Esophagus (tissue), 2 donors: ENCODE measurements at regions not wholly inside any gene's neighbourhood (a gene's known extent, or its start where the extent isn't known, plus 50 kb on each side); places are given as distances from the start of the nearest gene placed in this dataset.

Experiments used
- H3K27ac ChIP-seq, 2 donors: one replicate each; pipeline ENCODE4 v1.5.1; 2013; ENCODE audit warnings: low read depth in 2 of 2, mild to moderate bottlenecking in 2 of 2, inconsistent platforms in 1 of 2, low read length in 1 of 2, moderate library complexity in 1 of 2
- H3K27me3 ChIP-seq, 2 donors: one replicate each; pipeline ENCODE4 v1.6.1; 2013; ENCODE audit warnings: low read length in 2 of 2, control low read depth in 1 of 2, mild to moderate bottlenecking in 1 of 2; ENCODE audit not compliant: insufficient read depth in 2 of 2, control insufficient read depth in 1 of 2
- H3K36me3 ChIP-seq, 2 donors: one replicate each; pipeline ENCODE4 v1.6.1; 2013; ENCODE audit warnings: low read length in 1 of 2; ENCODE audit not compliant: control insufficient read depth in 2 of 2, insufficient read depth in 2 of 2
- H3K4me1 ChIP-seq, 2 donors: one replicate each; pipeline ENCODE4 v1.6.1; 2013; ENCODE audit warnings: low read length in 1 of 2; ENCODE audit not compliant: control insufficient read depth in 2 of 2, insufficient read depth in 2 of 2
- H3K4me3 ChIP-seq, 2 donors: one replicate each; pipeline ENCODE4 v1.5.1; 2013; ENCODE audit warnings: low read length in 2 of 2, mild to moderate bottlenecking in 2 of 2, low read depth in 1 of 2, moderate library complexity in 1 of 2
- H3K9me3 ChIP-seq, 2 donors: one replicate each; pipeline ENCODE4 v1.6.1; 2013; ENCODE audit warnings: mild to moderate bottlenecking in 2 of 2, low read depth in 1 of 2, low read length in 1 of 2, moderate library complexity in 1 of 2; ENCODE audit not compliant: control insufficient read depth in 2 of 2, insufficient read depth in 1 of 2
- WGBS, 2 donors: extraction: QIAGEN DNeasy Blood & Tissue Kit; methylation state at CpG; one replicate each; pipeline ENCODE4 v1.1.7; 2013; 5-methylcytosine and 5-hydroxymethylcytosine counted together
- donor health status: healthy with polysubstance abuse.
- donor health status: Bipolar disorder and iron deficiency.

- Histone ChIP-seq H3K36me3 (no peaks in the 10 kb centered on the region), H3K4me3 (no peak overlapping the region), H3K4me1 (no peaks in the 10 kb centered on the region), H3K9me3 (no peaks in the 10 kb centered on the region), H3K27ac (no peak overlapping the region), H3K27me3 (no peaks in the 10 kb centered on the region)
- WGBS, 2 donors = 64 to 81% methylated on average over 3 of the region's 3 CpGs
These were observed 427.7 kb upstream of the SULF2 start for GRCh38 chr20:48212806-48213509.

- H3K27ac ChIP-seq = no peak overlapping the region
- H3K9me3 ChIP-seq = no peaks in the 10 kb centered on the region
- no peak overlapping the region for H3K4me3 ChIP-seq
- no peaks in the 10 kb centered on the region for H3K36me3 ChIP-seq
- H3K4me1 ChIP-seq = no peaks in the 10 kb centered on the region
- WGBS, 2 donors = 94 to 95% methylated on average over 5 of the region's 5 CpGs
- H3K27me3 ChIP-seq = no peaks in the 10 kb centered on the region
These were observed 426.6 kb upstream of the SULF2 start for GRCh38 chr20:48211847-48212246.

- Histone ChIP-seq H3K27ac (no peak overlapping the region), H3K36me3 (no peaks in the 10 kb centered on the region), H3K27me3 (no peaks in the 10 kb centered on the region), H3K4me1 (no peaks in the 10 kb centered on the region), H3K4me3 (no peak overlapping the region), H3K9me3 (no peaks in the 10 kb centered on the region)
- 52 to 60% methylated on average over 3 of the region's 3 CpGs for WGBS, 2 donors
These were observed 426.0 kb upstream of the SULF2 start for GRCh38 chr20:48211238-48211637.

- H3K27me3 ChIP-seq = no peaks in the 10 kb centered on the region
- H3K27ac ChIP-seq = no peak overlapping the region
- H3K4me3 ChIP-seq = no peak overlapping the region
- WGBS, 2 donors = 72 to 73% methylated on average over 27 of the region's 27 CpGs
- H3K36me3 ChIP-seq = no peaks in the 10 kb centered on the region
- no peaks in the 10 kb centered on the region for H3K4me1 ChIP-seq
- H3K9me3 ChIP-seq = no peaks in the 10 kb centered on the region
These were observed 425.1 kb upstream of the SULF2 start for GRCh38 chr20:48210111-48211027.

- H3K4me1 ChIP-seq = no peaks in the 10 kb centered on the region
- H3K27ac ChIP-seq = no peak overlapping the region
- no peak overlapping the region for H3K4me3 ChIP-seq
- no peaks in the 10 kb centered on the region for H3K27me3 ChIP-seq
- 28 to 42% methylated on average over 5 of the region's 5 CpGs for WGBS, 2 donors
- H3K9me3 ChIP-seq = no peaks in the 10 kb centered on the region
- H3K36me3 ChIP-seq = no peaks in the 10 kb centered on the region
These were observed 423.8 kb upstream of the SULF2 start for GRCh38 chr20:48209102-48209501.

- no peaks in the 10 kb centered on the region for H3K9me3 ChIP-seq
- no peak overlapping the region for H3K27ac ChIP-seq
- WGBS, 2 donors = 93% methylated on average over 10 of the region's 10 CpGs
- no peaks in the 10 kb centered on the region for H3K27me3 ChIP-seq
- H3K4me3 ChIP-seq = no peak overlapping the region
- no peaks in the 10 kb centered on the region for H3K4me1 ChIP-seq
- H3K36me3 ChIP-seq = no peaks in the 10 kb centered on the region
These were observed 422.9 kb upstream of the SULF2 start for GRCh38 chr20:48208176-48208575.

GRCh38 chr20:48207505-48207904, 422.2 kb upstream of the SULF2 start:
- no peaks in the 10 kb centered on the region for H3K9me3 ChIP-seq
- WGBS, 2 donors = 83 to 87% methylated on average over 4 of the region's 4 CpGs
- H3K27ac ChIP-seq = no peak overlapping the region
- H3K36me3 ChIP-seq = no peaks in the 10 kb centered on the region
- H3K4me1 ChIP-seq = no peaks in the 10 kb centered on the region
- H3K4me3 ChIP-seq = no peak overlapping the region
- no peaks in the 10 kb centered on the region for H3K27me3 ChIP-seq

GRCh38 chr20:48205786-48206185, 420.5 kb upstream of the SULF2 start:
- WGBS, 2 donors = 78 to 89% methylated on average over 7 of the region's 7 CpGs
- H3K27ac ChIP-seq = no peak overlapping the region
- H3K9me3 ChIP-seq = no peaks in the 10 kb centered on the region
- H3K4me1 ChIP-seq = no peaks in the 10 kb centered on the region
- H3K4me3 ChIP-seq = no peak overlapping the region
- no peaks in the 10 kb centered on the region for H3K27me3 ChIP-seq
- H3K36me3 ChIP-seq = no peaks in the 10 kb centered on the region

GRCh38 chr20:48205281-48205782, 420.1 kb upstream of the SULF2 start:
- Histone ChIP-seq H3K9me3 (no peaks in the 10 kb centered on the region), H3K27ac (no peak overlapping the region), H3K27me3 (no peaks in the 10 kb centered on the region), H3K4me3 (no peak overlapping the region), H3K4me1 (no peaks in the 10 kb centered on the region), H3K36me3 (no peaks in the 10 kb centered on the region)
- WGBS, 2 donors = 68 to 82% methylated on average over 5 of the region's 5 CpGs
